ENCODE measurements at regions not wholly inside any gene's neighbourhood (a gene's known extent, or its start where the extent isn't known, plus 50 kb on each side); places are given as distances from the start of the nearest gene placed in this dataset.

- no peak overlapping the region for H3K4me3 ChIP-seq (ENCODE audit: low read depth, low read length)
- no peak for FAIRE-seq
- DNase-seq (ENCODE audit: low read depth): peak; percentile 17
- H3K27me3 ChIP-seq (ENCODE audit: control insufficient read depth, insufficient read depth, low read length): no peaks in the 10 kb centered on the region
- H3K36me3 ChIP-seq (ENCODE audit: control insufficient read depth, insufficient read depth, low read length): no peaks in the 10 kb centered on the region
- no peak for TF ChIP-seq CTCF (IDR thresholded peaks at IDR 0.05; ENCODE audit: insufficient read depth, low read length, severe bottlenecking)
Observed at GRCh38 chr2:139123795-139124194, 343.6 kb upstream of the NXPH2 start.

- DNase-seq (ENCODE audit: low read depth) (peak; percentile 86), FAIRE-seq (no peak)
- no peak for TF ChIP-seq CTCF (IDR thresholded peaks at IDR 0.05; ENCODE audit: insufficient read depth, low read length, severe bottlenecking)
- no peaks in the 10 kb centered on the region for H3K36me3 ChIP-seq (ENCODE audit: control insufficient read depth, insufficient read depth, low read length)
- H3K27me3 ChIP-seq (ENCODE audit: control insufficient read depth, insufficient read depth, low read length): no peaks in the 10 kb centered on the region
- H3K4me3 ChIP-seq (ENCODE audit: low read depth, low read length): no peak overlapping the region
Observed at GRCh38 chr2:139122711-139123158, 342.5 kb upstream of the NXPH2 start.

DNA sequence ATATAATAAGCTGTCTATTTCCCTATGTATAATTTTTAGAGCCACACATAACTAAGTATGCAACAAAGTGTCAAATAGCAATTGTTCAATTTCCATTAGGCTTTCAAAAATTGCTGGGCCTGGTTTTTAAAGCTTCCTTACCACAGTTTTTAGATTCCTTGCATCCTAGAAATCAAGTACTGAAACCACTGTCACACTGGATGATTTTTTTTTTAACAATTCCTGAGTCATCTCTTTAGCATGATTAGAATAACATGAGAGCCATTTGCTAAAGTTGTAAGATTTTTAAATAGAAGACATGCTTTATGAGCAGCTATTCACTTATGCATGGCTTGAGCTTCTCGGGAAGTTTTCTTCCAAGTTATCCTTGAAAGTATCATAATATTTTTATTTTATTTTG is 319.5 kb upstream of the NXPH2 start:
- TF ChIP-seq CTCF (IDR thresholded peaks at IDR 0.05; ENCODE audit: insufficient read depth, low read length, severe bottlenecking): no peak
- no peak for FAIRE-seq

DNA sequence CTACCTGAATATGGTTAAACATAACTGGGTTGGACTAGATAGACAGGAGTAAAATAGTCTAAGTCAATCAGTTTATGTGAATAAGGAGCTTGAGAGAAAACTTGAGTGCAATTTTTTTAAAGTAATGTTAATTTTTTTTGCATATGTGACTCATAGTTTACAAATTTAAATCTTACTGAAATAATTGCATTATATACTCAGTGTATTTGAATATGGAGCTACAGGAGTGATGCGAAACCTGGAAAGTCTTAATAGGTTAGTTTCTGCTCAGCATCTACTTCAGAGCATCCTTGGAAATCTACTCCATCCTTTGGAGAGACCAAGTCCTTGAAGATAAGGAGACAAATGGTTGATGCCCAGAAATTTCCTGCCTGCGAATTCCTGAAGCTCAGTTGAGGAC is 318.8 kb upstream of the NXPH2 start:
- DNase-seq (ENCODE audit: low read depth): no peak
- FAIRE-seq: no peak

More for the DNA sequence above, 319.5 kb upstream of the NXPH2 start:
- H3K27me3 ChIP-seq (ENCODE audit: control insufficient read depth, insufficient read depth, low read length): no peaks in the 10 kb centered on the region
- no peak for DNase-seq (ENCODE audit: low read depth)
- no peak overlapping the region for H3K4me3 ChIP-seq (ENCODE audit: low read depth, low read length)
- no peaks in the 10 kb centered on the region for H3K36me3 ChIP-seq (ENCODE audit: control insufficient read depth, insufficient read depth, low read length)

DNA sequence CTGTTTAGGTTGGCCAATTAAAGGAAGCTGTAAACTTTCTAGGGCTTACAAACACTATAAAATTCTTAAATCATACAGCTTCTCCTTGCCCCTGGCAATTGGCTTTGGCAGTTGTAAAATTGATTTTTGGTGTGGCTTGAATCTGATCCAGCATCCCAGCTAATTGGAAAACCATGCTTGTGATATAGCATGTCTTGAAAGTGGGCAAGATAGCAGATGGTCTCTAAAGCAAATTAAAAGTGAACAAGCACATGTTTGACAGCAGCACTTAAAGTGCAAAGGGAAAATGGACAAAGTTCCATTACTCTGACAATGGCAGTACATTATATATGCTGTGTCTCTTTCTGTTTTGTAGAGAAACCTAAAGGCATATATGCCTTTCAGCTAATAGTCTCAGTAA is 302.9 kb upstream of the NXPH2 start:
- Histone ChIP-seq H3K27me3 (ENCODE audit: control insufficient read depth, insufficient read depth, low read length) (no peaks in the 10 kb centered on the region), H3K36me3 (ENCODE audit: control insufficient read depth, insufficient read depth, low read length) (no peaks in the 10 kb centered on the region), H3K4me3 (ENCODE audit: low read depth, low read length) (no peak overlapping the region)
- no peak for TF ChIP-seq CTCF (IDR thresholded peaks at IDR 0.05; ENCODE audit: insufficient read depth, low read length, severe bottlenecking)
- DNase-seq (ENCODE audit: low read depth): no peak
- FAIRE-seq: no peak

More for the DNA sequence above, 318.8 kb upstream of the NXPH2 start:
- H3K36me3 ChIP-seq (ENCODE audit: control insufficient read depth, insufficient read depth, low read length): no peaks in the 10 kb centered on the region
- TF ChIP-seq CTCF (IDR thresholded peaks at IDR 0.05; ENCODE audit: insufficient read depth, low read length, severe bottlenecking): no peak
- no peak overlapping the region for H3K4me3 ChIP-seq (ENCODE audit: low read depth, low read length)
- no peaks in the 10 kb centered on the region for H3K27me3 ChIP-seq (ENCODE audit: control insufficient read depth, insufficient read depth, low read length)

- no peak for FAIRE-seq
Observed at GRCh38 chr2:139080244-139080643, 300.1 kb upstream of the NXPH2 start.

More at GRCh38 chr2:139080244-139080643, 300.1 kb upstream of the NXPH2 start:
- H3K36me3 ChIP-seq (ENCODE audit: control insufficient read depth, insufficient read depth, low read length): no peaks in the 10 kb centered on the region
- H3K27me3 ChIP-seq (ENCODE audit: control insufficient read depth, insufficient read depth, low read length): no peaks in the 10 kb centered on the region
- TF ChIP-seq CTCF (IDR thresholded peaks at IDR 0.05; ENCODE audit: insufficient read depth, low read length, severe bottlenecking): no peak
- peak; percentile 3 for DNase-seq (ENCODE audit: low read depth)
- H3K4me3 ChIP-seq (ENCODE audit: low read depth, low read length): no peak overlapping the region
